ENCODE measurements at regions not wholly inside any gene's neighbourhood (a gene's known extent, or its start where the extent isn't known, plus 50 kb on each side); places are given as distances from the start of the nearest gene placed in this dataset.
A peak's percentile ranks its signal among the peaks of the same experiment; 100 is the strongest.
"Not testable (repeated sequence)": the region's sequence is repeated elsewhere in the genome, so short reads cannot be mapped to it uniquely, and the experiment has no call there.

DNA sequence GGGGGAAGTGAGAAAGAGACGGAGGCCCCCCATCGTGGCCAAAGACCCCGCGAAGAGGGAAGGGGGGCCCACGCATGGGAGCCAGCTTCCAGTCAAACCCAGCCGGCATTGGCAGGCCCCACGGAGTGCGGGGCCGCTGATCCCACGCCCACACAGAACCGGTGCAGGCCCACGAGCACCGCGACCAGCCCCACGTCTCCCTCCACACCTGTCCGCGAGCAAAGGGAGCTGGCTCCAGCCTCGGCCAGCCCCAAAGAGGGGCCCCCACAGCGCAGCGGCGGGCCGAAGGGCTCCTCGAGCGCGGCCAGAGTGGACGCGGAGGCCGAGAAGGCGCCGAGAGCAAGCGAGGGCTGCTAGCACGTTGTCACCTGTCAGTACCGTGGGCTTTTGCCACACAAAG is 125.0 kb upstream of the TWIST2 start:
- Histone ChIP-seq H3K9me3 (peaks cover 0 to 11% (median 0%) of the 10 kb centered on the region in 12 donors), H3K27ac (no peak overlapping the region), H3K36me3 (no peaks in the 10 kb centered on the region), H3K4me1 (peaks cover 0 to 5% (median 2%) of the 10 kb centered on the region in 12 donors), H3K4me3 (no peak overlapping the region), H3K27me3 (peaks cover 0 to 10% (median 0%) of the 10 kb centered on the region in 9 donors)
- DNase-seq (no peak), ATAC-seq (no peak)
- intact Hi-C loops (cut with DNase I) = loop anchor here in 1 of 10 donors (5.0 kb wide), 1 partner anchor 64 kb away; no protein-coding TSS in a partner anchor
- TF ChIP-seq POLR2A (IDR thresholded peaks at IDR 0.05) = no peak
- TF ChIP-seq, protein P1, sequence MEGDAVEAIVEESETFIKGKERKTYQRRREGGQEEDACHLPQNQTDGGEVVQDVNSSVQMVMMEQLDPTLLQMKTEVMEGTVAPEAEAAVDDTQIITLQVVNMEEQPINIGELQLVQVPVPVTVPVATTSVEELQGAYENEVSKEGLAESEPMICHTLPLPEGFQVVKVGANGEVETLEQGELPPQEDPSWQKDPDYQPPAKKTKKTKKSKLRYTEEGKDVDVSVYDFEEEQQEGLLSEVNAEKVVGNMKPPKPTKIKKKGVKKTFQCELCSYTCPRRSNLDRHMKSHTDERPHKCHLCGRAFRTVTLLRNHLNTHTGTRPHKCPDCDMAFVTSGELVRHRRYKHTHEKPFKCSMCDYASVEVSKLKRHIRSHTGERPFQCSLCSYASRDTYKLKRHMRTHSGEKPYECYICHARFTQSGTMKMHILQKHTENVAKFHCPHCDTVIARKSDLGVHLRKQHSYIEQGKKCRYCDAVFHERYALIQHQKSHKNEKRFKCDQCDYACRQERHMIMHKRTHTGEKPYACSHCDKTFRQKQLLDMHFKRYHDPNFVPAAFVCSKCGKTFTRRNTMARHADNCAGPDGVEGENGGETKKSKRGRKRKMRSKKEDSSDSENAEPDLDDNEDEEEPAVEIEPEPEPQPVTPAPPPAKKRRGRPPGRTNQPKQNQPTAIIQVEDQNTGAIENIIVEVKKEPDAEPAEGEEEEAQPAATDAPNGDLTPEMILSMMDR (IDR thresholded peaks at IDR 0.05) = no peak
- 92 to 94% (median 93%) methylated on average over 27 to 33 of the region's 33 CpGs for WGBS, 4 donors

DNA sequence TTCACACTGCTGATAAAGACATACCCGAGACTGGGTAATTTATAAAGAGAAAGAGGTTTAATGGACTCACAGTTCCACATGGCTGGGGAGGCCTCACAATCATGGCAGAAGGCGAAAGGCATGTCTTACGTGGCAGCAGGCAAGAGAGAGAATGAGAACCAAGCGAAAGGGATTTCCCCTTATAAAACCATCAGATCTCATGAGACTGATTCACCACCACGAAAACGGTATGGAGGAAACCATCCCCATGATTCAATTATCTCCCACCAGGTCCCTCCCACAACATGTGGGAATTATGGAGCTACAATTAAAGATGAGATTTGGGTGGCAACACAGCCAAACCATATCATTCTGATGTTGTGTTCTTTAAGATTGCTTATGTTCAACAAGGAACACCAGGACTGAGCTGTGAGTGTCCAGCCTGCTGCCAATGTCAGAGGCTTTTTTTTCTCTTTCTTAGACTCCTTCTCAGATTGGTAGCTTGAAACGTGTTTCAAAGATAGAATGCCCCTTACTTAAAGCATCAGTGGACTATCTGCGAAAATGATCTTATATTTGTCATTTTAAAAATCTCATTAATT is 124.1 kb upstream of the TWIST2 start:
- Histone ChIP-seq H3K27me3 (peaks cover 0 to 10% (median 0%) of the 10 kb centered on the region in 9 donors), H3K9me3 (peaks cover 0 to 11% (median 0%) of the 10 kb centered on the region in 12 donors), H3K4me1 (peaks cover 0 to 14% (median 9%) of the 10 kb centered on the region in 12 donors)
- H3K4me3 ChIP-seq, H3K36me3 ChIP-seq, ATAC-seq, H3K27ac ChIP-seq, DNase-seq: not testable (repeated sequence)
- 67 to 70% (median 69%) methylated on average over 8 of the region's 8 CpGs for WGBS, 4 donors
- intact Hi-C loops (cut with DNase I) = loop anchor here in 1 of 10 donors (5.0 kb wide), 1 partner anchor 63 kb away; no protein-coding TSS in a partner anchor

DNA sequence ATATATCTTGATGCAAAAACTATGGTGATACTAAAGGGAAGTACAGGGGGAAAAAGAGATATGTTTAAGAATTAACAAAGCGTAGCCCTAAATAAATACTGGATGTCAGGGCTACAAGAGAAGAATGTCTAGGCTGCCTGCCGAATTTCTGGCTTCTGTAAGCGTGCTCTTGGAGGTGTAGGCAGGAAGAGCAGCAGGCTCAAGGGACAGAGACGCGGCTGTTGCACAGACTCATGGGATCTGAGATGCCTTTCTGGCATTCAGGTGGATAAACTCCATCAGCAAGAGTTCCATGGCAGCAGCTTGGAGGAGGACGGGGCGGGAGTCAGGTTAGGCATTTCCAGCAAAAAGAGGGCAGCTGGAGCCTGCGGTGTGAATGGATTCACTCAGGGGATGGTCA is 123.2 kb upstream of the TWIST2 start:
- H3K27ac ChIP-seq = peak overlapping the region in 1 of 12 donors; percentile 11
- no peak for DNase-seq
- intact Hi-C loops (cut with DNase I) = loop anchor here in 1 of 10 donors (5.0 kb wide), 1 partner anchor 63 kb away; no protein-coding TSS in a partner anchor
- H3K4me1 ChIP-seq = peaks cover 0 to 18% (median 13%) of the 10 kb centered on the region in 12 donors
- no peak for ATAC-seq
- peaks cover 0 to 8% (median 0%) of the 10 kb centered on the region in 9 donors for H3K27me3 ChIP-seq
- no peak overlapping the region for H3K4me3 ChIP-seq
- peaks cover 0 to 11% (median 0%) of the 10 kb centered on the region in 12 donors for H3K9me3 ChIP-seq
- H3K36me3 ChIP-seq = no peaks in the 10 kb centered on the region
- no peak for TF ChIP-seq POLR2A (IDR thresholded peaks at IDR 0.05)
- TF ChIP-seq, protein P1 (IDR thresholded peaks at IDR 0.05) = no peak
- 62 to 70% (median 65%) methylated on average over 8 of the region's 8 CpGs for WGBS, 4 donors

- TF ChIP-seq, protein P1 (IDR thresholded peaks at IDR 0.05) = no peak
- no peak for TF ChIP-seq POLR2A (IDR thresholded peaks at IDR 0.05)
- DNase-seq (no peak), ATAC-seq (no peak)
- intact Hi-C loops (cut with DNase I) = no loop called here
- Histone ChIP-seq H3K36me3 (no peaks in the 10 kb centered on the region), H3K27me3 (peaks cover 0 to 4% (median 0%) of the 10 kb centered on the region in 9 donors), H3K9me3 (peaks cover 0 to 11% (median 0%) of the 10 kb centered on the region in 12 donors), H3K4me3 (no peak overlapping the region), H3K27ac (peak overlapping the region in 1 of 12 donors; percentile 11), H3K4me1 (peaks cover 0 to 18% (median 13%) of the 10 kb centered on the region in 12 donors)
- 73 to 82% (median 75%) methylated on average over 4 of the region's 4 CpGs for WGBS, 4 donors
Observed at GRCh38 chr2:238725298-238725697, 122.6 kb upstream of the TWIST2 start.
